H1 (cell line): ENCODE measurements at regions not wholly inside any gene's neighbourhood (a gene's known extent, or its start where the extent isn't known, plus 50 kb on each side); places are given as distances from the start of the nearest gene placed in this dataset.

ENCODE experiments used
- CTCF ChIA-PET: fragments of 300-600 bp; sonication (Branson Sonifier 250); formaldehyde crosslinking; loops from one replicate; lab custom pipeline; 2021; ENCODE audit not compliant: partially characterized antibody; lab: Charles Lee
- POLR2A ChIA-PET: fragments of 300-600 bp; sonication (Branson Sonifier 250); formaldehyde crosslinking; loops from one replicate; lab custom pipeline; 2021; ENCODE audit warnings: inconsistent platforms; ENCODE audit not compliant: partially characterized antibody; lab: Charles Lee
- DNase-seq, 2 experiments: peaks; one replicate each; pipeline versions ENCODE4 v3.0.0 to v3.0.0-alpha.2; 2010 to 2022; ENCODE audit warnings: low spot score in 2 of 2, low read depth in 1 of 2, mixed read lengths in 1 of 2
- FAIRE-seq: peaks from 2 replicates; lab custom pipeline; 2011; peaks lifted over from hg19 to GRCh38; lab: Jason Lieb, UNC
- H2AFZ ChIP-seq: 2 replicates; pipeline ENCODE4 v1.8.1; 2012; ENCODE audit warnings: low read length, inconsistent platforms
- H2AK5ac ChIP-seq: 2 replicates; pipeline ENCODE4 v1.6.1; 2013; ENCODE audit warnings: low read depth, low read length
- H2BK120ac ChIP-seq: replicated peaks from 2 replicates; pipeline ENCODE3; 2013; ENCODE audit warnings: low read depth, low read length, inconsistent platforms
- H2BK12ac ChIP-seq: 2 replicates; pipeline ENCODE4 v1.6.1; 2013; ENCODE audit warnings: low read depth, low read length
- H2BK15ac ChIP-seq: 2 replicates; pipeline ENCODE4 v1.6.1; 2013; ENCODE audit warnings: low read length
- H2BK20ac ChIP-seq: 2 replicates; pipeline ENCODE4 v1.6.1; 2013; ENCODE audit warnings: low read length
- H2BK5ac ChIP-seq: 2 replicates; pipeline ENCODE4 v1.6.1; 2013; ENCODE audit warnings: low read depth, low read length
- H3K14ac ChIP-seq: 2 replicates; pipeline ENCODE4 v1.6.1; 2013; ENCODE audit warnings: inconsistent platforms; ENCODE audit not compliant: insufficient read length
- H3K18ac ChIP-seq: 2 replicates; pipeline ENCODE4 v1.6.1; 2013; ENCODE audit warnings: low read length; ENCODE audit errors: extremely low read depth
- H3K23ac ChIP-seq: 2 replicates; pipeline ENCODE4 v1.6.1; 2013; ENCODE audit warnings: inconsistent platforms; ENCODE audit not compliant: insufficient read length
- H3K23me2 ChIP-seq: 2 replicates; pipeline ENCODE4 v1.6.1; 2013; ENCODE audit warnings: low read depth, low read length
- H3K27ac ChIP-seq: 2 replicates; pipeline ENCODE4 v1.6.1; 2011; ENCODE audit warnings: low read depth, low read length, inconsistent platforms
- H3K27me3 ChIP-seq, 4 experiments: replicated peaks in 1 of 4; 1 replicate in 1 of 4; 2 replicates in 3 of 4; pipeline versions ENCODE4 v1.6.1 to v1.8.1; 2011 to 2013; ENCODE audit warnings: low read length in 3 of 4, mild to moderate bottlenecking in 3 of 4, inconsistent platforms in 2 of 4, mixed read lengths in 2 of 4, moderate library complexity in 1 of 4; ENCODE audit not compliant: control insufficient read depth in 3 of 4, insufficient read depth in 3 of 4; ENCODE audit errors: extremely low read depth in 1 of 4
- H3K36me3 ChIP-seq, 4 experiments: 2 replicates each; pipeline versions ENCODE4 v1.6.1 to v1.8.1; 2011 to 2013; ENCODE audit warnings: mild to moderate bottlenecking in 4 of 4, low read length in 3 of 4, moderate library complexity in 2 of 4, control low read depth in 1 of 4, inconsistent platforms in 1 of 4; ENCODE audit not compliant: insufficient read depth in 4 of 4, control insufficient read depth in 2 of 4
- H3K4ac ChIP-seq: replicated peaks from 2 replicates; pipeline ENCODE3; 2013; ENCODE audit warnings: low read length, low read depth, mixed read lengths, inconsistent platforms; ENCODE audit not compliant: insufficient read length
- H3K4me1 ChIP-seq, 4 experiments: replicated peaks in 1 of 4; 1 replicate in 1 of 4; 2 replicates in 3 of 4; pipeline versions ENCODE4 v1.6.1 to v1.8.1; 2011 to 2013; ENCODE audit warnings: low read length in 3 of 4, inconsistent platforms in 2 of 4, mixed read lengths in 1 of 4; ENCODE audit not compliant: insufficient read depth in 4 of 4, control insufficient read depth in 3 of 4
- H3K4me2 ChIP-seq, 2 experiments: 2 replicates each; pipeline versions ENCODE4 v1.6.1 to v1.8.1; 2011 to 2013; ENCODE audit warnings: low read depth in 2 of 2, low read length in 2 of 2, control low read depth in 1 of 2, inconsistent platforms in 1 of 2, mild to moderate bottlenecking in 1 of 2; ENCODE audit not compliant: insufficient read depth in 1 of 2
- H3K4me3 ChIP-seq, 4 experiments: fragments of 200-600, 300-600 bp in 1 of 4; sonication (generic), shearing (Covaris generic), sonication (Bioruptor Twin) in 1 of 4; 2 replicates each; pipeline versions ENCODE4 v1.5.1 to v1.8.1; 2011 to 2016; ENCODE audit warnings: low read length in 4 of 4, low read depth in 3 of 4, control low read depth in 2 of 4, inconsistent platforms in 2 of 4, mild to moderate bottlenecking in 2 of 4, mixed read lengths in 1 of 4, moderate library complexity in 1 of 4; ENCODE audit not compliant: insufficient read depth in 2 of 4; ENCODE audit errors: extremely low read depth in 1 of 4
- H3K56ac ChIP-seq: replicated peaks from 2 replicates; pipeline ENCODE3; 2013; ENCODE audit warnings: low read depth, mild to moderate bottlenecking, mixed read lengths, low read length, inconsistent platforms; ENCODE audit not compliant: insufficient read length
- H3K79me1 ChIP-seq: 2 replicates; pipeline ENCODE4 v1.6.1; 2013; ENCODE audit warnings: low read depth, low read length, control low read depth
- H3K79me2 ChIP-seq, 2 experiments: 2 replicates each; pipeline versions ENCODE4 v1.6.1 to v1.8.1; 2012 to 2013; ENCODE audit warnings: low read length in 2 of 2, mild to moderate bottlenecking in 2 of 2, inconsistent platforms in 1 of 2; ENCODE audit not compliant: insufficient read depth in 2 of 2, control insufficient read depth in 1 of 2
- H3K9ac ChIP-seq, 4 experiments: replicated peaks in 1 of 4; 1 replicate in 1 of 4; 2 replicates in 3 of 4; pipeline versions ENCODE4 v1.6.1 to v1.8.1; 2011 to 2013; ENCODE audit warnings: low read depth in 3 of 4, low read length in 3 of 4, control low read depth in 2 of 4, mild to moderate bottlenecking in 2 of 4, moderate library complexity in 2 of 4, inconsistent platforms in 1 of 4; ENCODE audit errors: extremely low read depth in 1 of 4
- H3K9me3 ChIP-seq, 2 experiments: 2 replicates each; pipeline versions ENCODE4 v1.6.1 to v1.8.1; 2012 to 2013; ENCODE audit warnings: mild to moderate bottlenecking in 2 of 2, moderate library complexity in 2 of 2, control low read depth in 1 of 2, inconsistent platforms in 1 of 2, low read depth in 1 of 2, low read length in 1 of 2, mixed read lengths in 1 of 2; ENCODE audit not compliant: insufficient read depth in 2 of 2
- H4K20me1 ChIP-seq, 2 experiments: replicated peaks in 1 of 2; 2 replicates each; pipeline versions ENCODE3 to v1.8.1; 2011 to 2013; ENCODE audit warnings: inconsistent platforms in 2 of 2, low read length in 2 of 2, mild to moderate bottlenecking in 1 of 2; ENCODE audit not compliant: insufficient read depth in 2 of 2, control insufficient read depth in 1 of 2
- H4K5ac ChIP-seq: 2 replicates; pipeline ENCODE4 v1.6.1; 2013; ENCODE audit warnings: low read length, low read depth, mixed read lengths, inconsistent platforms; ENCODE audit not compliant: insufficient read length
- H4K8ac ChIP-seq: 2 replicates; pipeline ENCODE4 v1.8.0; 2013; ENCODE audit warnings: mild to moderate bottlenecking, moderate library complexity, low read length, inconsistent platforms; ENCODE audit not compliant: insufficient read depth; ENCODE audit errors: extremely low read depth
- H4K91ac ChIP-seq: replicated peaks from 2 replicates; pipeline ENCODE3; 2013; ENCODE audit warnings: low read length, mixed read lengths, inconsistent platforms; ENCODE audit not compliant: insufficient read length
- FOSL1 ChIP-seq: IDR thresholded peaks from 2 replicates; pipeline ENCODE4 v1.6.1; 2011; ENCODE audit warnings: mild to moderate bottlenecking, low read depth, low read length, moderate library complexity; ENCODE audit not compliant: insufficient read depth
- JUND ChIP-seq: IDR thresholded peaks from 2 replicates; pipeline ENCODE4 v1.6.1; 2011; ENCODE audit warnings: mild to moderate bottlenecking, improper control_type of control experiment, low read length
- POLR2AphosphoS5 ChIP-seq: IDR thresholded peaks from 2 replicates; pipeline ENCODE4 v1.6.1; 2011; ENCODE audit warnings: low read depth, low read length
- POU5F1 ChIP-seq: IDR thresholded peaks from 2 replicates; pipeline ENCODE4 v1.6.1; 2011; ENCODE audit warnings: low read depth, mild to moderate bottlenecking, low read length, moderate library complexity
- RAD21 ChIP-seq, 2 experiments: IDR thresholded peaks in 1 of 2; conservative IDR thresholded peaks in 1 of 2; 2 replicates each; pipeline ENCODE4 v1.6.1; 2011; ENCODE audit warnings: low read depth in 2 of 2, low read length in 2 of 2, improper control_type of control experiment in 1 of 2, inconsistent platforms in 1 of 2, mild to moderate bottlenecking in 1 of 2, moderate library complexity in 1 of 2
- RNF2 ChIP-seq: fragments of 200-900, 300-1000 bp; sonication (generic); IDR thresholded peaks from 2 replicates; pipeline ENCODE4 v1.7.1; 2016; ENCODE audit warnings: borderline replicate concordance, low read depth, mild to moderate bottlenecking, antibody characterized with exemption, low read length; ENCODE audit not compliant: poor library complexity, severe bottlenecking; ENCODE audit errors: missing control alignments
- SAP30 ChIP-seq: fragments of 300-600 bp; sonication (generic); IDR thresholded peaks from 2 replicates; pipeline ENCODE4 v1.7.1; 2012; ENCODE audit warnings: low read length, moderate library complexity, mild to moderate bottlenecking, inconsistent platforms; ENCODE audit not compliant: insufficient read depth, insufficient replicate concordance
- SIX5 ChIP-seq: IDR thresholded peaks from 2 replicates; pipeline ENCODE4 v1.6.1; 2011; ENCODE audit warnings: mild to moderate bottlenecking, low read depth, low read length
- SUZ12 ChIP-seq: fragments of 200-600 bp; sonication (generic); IDR thresholded peaks from 2 replicates; pipeline ENCODE4 v1.6.1; 2012; ENCODE audit warnings: mild to moderate bottlenecking, inconsistent platforms, low read length, moderate library complexity, mixed read lengths
- TAF7 ChIP-seq: optimal IDR thresholded peaks from 2 replicates; pipeline ENCODE3; 2011; ENCODE audit warnings: low read depth, mild to moderate bottlenecking, inconsistent platforms, low read length, moderate library complexity, borderline replicate concordance
- TBP ChIP-seq: IDR thresholded peaks from 2 replicates; pipeline ENCODE4 v1.6.1; 2011; ENCODE audit warnings: low read depth, low read length, improper control_type of control experiment
- TEAD4 ChIP-seq: IDR thresholded peaks from 2 replicates; pipeline ENCODE4 v1.6.1; 2012; ENCODE audit warnings: low read depth, low read length, inconsistent platforms, mixed read lengths
- WGBS, 2 experiments: shearing (Covaris generic) in 1 of 2; methylation state at CpG; one replicate each; pipeline versions ENCODE4 v1.1.6 to v1.1.7; 2013 to 2015; ENCODE audit warnings: low lambda C conversion rate in 2 of 2, mixed read lengths in 2 of 2, inconsistent platforms in 1 of 2, low coverage in 1 of 2, missing lambda C conversion rate in 1 of 2; ENCODE audit not compliant: insufficient replicate concordance in 2 of 2, insufficient coverage in 1 of 2, insufficient read length in 1 of 2; ENCODE audit errors: extremely low coverage in 1 of 2, missing lambda C conversion rate in 1 of 2; 5-methylcytosine and 5-hydroxymethylcytosine counted together
- TF ChIP-seq, protein P1 (sequence below): IDR thresholded peaks from 2 replicates; pipeline ENCODE4 v1.6.1; 2012; ENCODE audit warnings: low read length, inconsistent platforms

DNA sequence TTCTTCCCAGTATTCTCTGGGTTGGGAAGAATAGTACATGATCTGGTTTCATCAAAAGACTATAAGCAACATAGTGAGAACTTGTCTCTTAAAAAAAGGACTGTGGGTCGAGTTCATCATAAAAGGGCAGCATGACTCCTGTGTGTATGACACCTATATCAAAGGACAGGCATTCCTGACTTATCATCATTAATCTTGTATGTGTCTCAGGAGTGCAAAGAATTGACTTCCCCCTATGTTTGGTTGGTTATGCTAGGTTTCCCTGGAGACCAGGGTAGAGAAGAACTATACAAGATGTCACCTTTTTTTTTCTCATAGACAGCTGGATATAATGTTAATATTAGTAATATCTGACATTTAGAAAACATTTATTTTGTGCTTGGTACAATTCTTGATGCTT is 173.1 kb upstream of the ANKRD55 start:
- 85% methylated on average over 1 of the region's 1 CpG; no CpG with 5 or more reads in 1 of the 2 experiments for WGBS, 2 experiments
- Histone ChIP-seq H3K9me3 (no peaks in the 10 kb centered on the region), H4K20me1 (no peaks in the 10 kb centered on the region), H3K4me1 (peaks cover 0 to 2% (median 0%) of the 10 kb centered on the region in 4 experiments; a peak in 2 of 7 replicates), H3K23me2 (no peaks in the 10 kb centered on the region), H3K4ac (no peak overlapping the region), H3K56ac (no peak overlapping the region), H3K23ac (no peak overlapping the region), H3K18ac (no peak overlapping the region), H3K4me3 (no peak overlapping the region), H4K8ac (no peak overlapping the region), H3K79me1 (no peaks in the 10 kb centered on the region), H2BK15ac (no peak overlapping the region), H3K4me2 (no peak overlapping the region), H4K91ac (no peak overlapping the region), H2AK5ac (no peak overlapping the region), H3K14ac (no peak overlapping the region), H2BK12ac (no peak overlapping the region), H2BK5ac (no peak overlapping the region), H3K79me2 (no peaks in the 10 kb centered on the region), H2BK120ac (no peak overlapping the region), H2BK20ac (no peak overlapping the region), H2AFZ (no peak overlapping the region), H3K27ac (no peak overlapping the region), H3K27me3 (no peaks in the 10 kb centered on the region), H3K9ac (no peak overlapping the region), H4K5ac (no peak overlapping the region), H3K36me3 (no peaks in the 10 kb centered on the region)
- DNase-seq, result no peak
- no peak for FAIRE-seq
- ChIA-PET CTCF (interaction anchor here (0.8 kb wide), 1 partner anchor 135 kb away, joined by 3 read pairs; no protein-coding TSS in a partner anchor), POLR2A (no interaction called here)
- TF ChIP-seq POU5F1 (no peak), RAD21 (IDR thresholded peaks at IDR 0.05 in 1 of 2, conservative IDR thresholded peaks at IDR 0.05 in 1 of 2; ENCODE audit: low read depth in 2 of 2, low read length in 2 of 2) (no peak), SAP30 (no peak), SUZ12 (no peak), SIX5 (no peak), TEAD4 (no peak), POLR2AphosphoS5 (no peak), TBP (no peak), TAF7 (no peak), RNF2 (no peak), JUND (no peak), FOSL1 (no peak)
- TF ChIP-seq, protein P1, sequence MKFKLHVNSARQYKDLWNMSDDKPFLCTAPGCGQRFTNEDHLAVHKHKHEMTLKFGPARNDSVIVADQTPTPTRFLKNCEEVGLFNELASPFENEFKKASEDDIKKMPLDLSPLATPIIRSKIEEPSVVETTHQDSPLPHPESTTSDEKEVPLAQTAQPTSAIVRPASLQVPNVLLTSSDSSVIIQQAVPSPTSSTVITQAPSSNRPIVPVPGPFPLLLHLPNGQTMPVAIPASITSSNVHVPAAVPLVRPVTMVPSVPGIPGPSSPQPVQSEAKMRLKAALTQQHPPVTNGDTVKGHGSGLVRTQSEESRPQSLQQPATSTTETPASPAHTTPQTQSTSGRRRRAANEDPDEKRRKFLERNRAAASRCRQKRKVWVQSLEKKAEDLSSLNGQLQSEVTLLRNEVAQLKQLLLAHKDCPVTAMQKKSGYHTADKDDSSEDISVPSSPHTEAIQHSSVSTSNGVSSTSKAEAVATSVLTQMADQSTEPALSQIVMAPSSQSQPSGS, result no peak
